H1 (cell line): ENCODE measurements at regions not wholly inside any gene's neighbourhood (a gene's known extent, or its start where the extent isn't known, plus 50 kb on each side); places are given as distances from the start of the nearest gene placed in this dataset.

Source experiments
- CTCF ChIA-PET: fragments of 300-600 bp; sonication (Branson Sonifier 250); formaldehyde crosslinking; loops from one replicate; lab custom pipeline; 2021; ENCODE audit not compliant: partially characterized antibody; lab: Charles Lee
- POLR2A ChIA-PET: fragments of 300-600 bp; sonication (Branson Sonifier 250); formaldehyde crosslinking; loops from one replicate; lab custom pipeline; 2021; ENCODE audit warnings: inconsistent platforms; ENCODE audit not compliant: partially characterized antibody; lab: Charles Lee
- DNase-seq, 2 experiments: peaks; one replicate each; pipeline versions ENCODE4 v3.0.0 to v3.0.0-alpha.2; 2010 to 2022; ENCODE audit warnings: low spot score in 2 of 2, low read depth in 1 of 2, mixed read lengths in 1 of 2
- FAIRE-seq: peaks from 2 replicates; lab custom pipeline; 2011; peaks lifted over from hg19 to GRCh38; lab: Jason Lieb, UNC
- H2AFZ ChIP-seq: 2 replicates; pipeline ENCODE4 v1.8.1; 2012; ENCODE audit warnings: low read length, inconsistent platforms
- H2AK5ac ChIP-seq: 2 replicates; pipeline ENCODE4 v1.6.1; 2013; ENCODE audit warnings: low read depth, low read length
- H2BK120ac ChIP-seq: replicated peaks from 2 replicates; pipeline ENCODE3; 2013; ENCODE audit warnings: low read depth, low read length, inconsistent platforms
- H2BK12ac ChIP-seq: 2 replicates; pipeline ENCODE4 v1.6.1; 2013; ENCODE audit warnings: low read depth, low read length
- H2BK15ac ChIP-seq: 2 replicates; pipeline ENCODE4 v1.6.1; 2013; ENCODE audit warnings: low read length
- H2BK20ac ChIP-seq: 2 replicates; pipeline ENCODE4 v1.6.1; 2013; ENCODE audit warnings: low read length
- H2BK5ac ChIP-seq: 2 replicates; pipeline ENCODE4 v1.6.1; 2013; ENCODE audit warnings: low read depth, low read length
- H3K14ac ChIP-seq: 2 replicates; pipeline ENCODE4 v1.6.1; 2013; ENCODE audit warnings: inconsistent platforms; ENCODE audit not compliant: insufficient read length
- H3K18ac ChIP-seq: 2 replicates; pipeline ENCODE4 v1.6.1; 2013; ENCODE audit warnings: low read length; ENCODE audit errors: extremely low read depth
- H3K23ac ChIP-seq: 2 replicates; pipeline ENCODE4 v1.6.1; 2013; ENCODE audit warnings: inconsistent platforms; ENCODE audit not compliant: insufficient read length
- H3K23me2 ChIP-seq: 2 replicates; pipeline ENCODE4 v1.6.1; 2013; ENCODE audit warnings: low read depth, low read length
- H3K27ac ChIP-seq: 2 replicates; pipeline ENCODE4 v1.6.1; 2011; ENCODE audit warnings: low read depth, low read length, inconsistent platforms
- H3K27me3 ChIP-seq, 4 experiments: replicated peaks in 1 of 4; 1 replicate in 1 of 4; 2 replicates in 3 of 4; pipeline versions ENCODE4 v1.6.1 to v1.8.1; 2011 to 2013; ENCODE audit warnings: low read length in 3 of 4, mild to moderate bottlenecking in 3 of 4, inconsistent platforms in 2 of 4, mixed read lengths in 2 of 4, moderate library complexity in 1 of 4; ENCODE audit not compliant: control insufficient read depth in 3 of 4, insufficient read depth in 3 of 4; ENCODE audit errors: extremely low read depth in 1 of 4
- H3K36me3 ChIP-seq, 4 experiments: 2 replicates each; pipeline versions ENCODE4 v1.6.1 to v1.8.1; 2011 to 2013; ENCODE audit warnings: mild to moderate bottlenecking in 4 of 4, low read length in 3 of 4, moderate library complexity in 2 of 4, control low read depth in 1 of 4, inconsistent platforms in 1 of 4; ENCODE audit not compliant: insufficient read depth in 4 of 4, control insufficient read depth in 2 of 4
- H3K4ac ChIP-seq: replicated peaks from 2 replicates; pipeline ENCODE3; 2013; ENCODE audit warnings: low read length, low read depth, mixed read lengths, inconsistent platforms; ENCODE audit not compliant: insufficient read length
- H3K4me1 ChIP-seq, 4 experiments: replicated peaks in 1 of 4; 1 replicate in 1 of 4; 2 replicates in 3 of 4; pipeline versions ENCODE4 v1.6.1 to v1.8.1; 2011 to 2013; ENCODE audit warnings: low read length in 3 of 4, inconsistent platforms in 2 of 4, mixed read lengths in 1 of 4; ENCODE audit not compliant: insufficient read depth in 4 of 4, control insufficient read depth in 3 of 4
- H3K4me2 ChIP-seq, 2 experiments: 2 replicates each; pipeline versions ENCODE4 v1.6.1 to v1.8.1; 2011 to 2013; ENCODE audit warnings: low read depth in 2 of 2, low read length in 2 of 2, control low read depth in 1 of 2, inconsistent platforms in 1 of 2, mild to moderate bottlenecking in 1 of 2; ENCODE audit not compliant: insufficient read depth in 1 of 2
- H3K4me3 ChIP-seq, 4 experiments: fragments of 200-600, 300-600 bp in 1 of 4; sonication (generic), shearing (Covaris generic), sonication (Bioruptor Twin) in 1 of 4; 2 replicates each; pipeline versions ENCODE4 v1.5.1 to v1.8.1; 2011 to 2016; ENCODE audit warnings: low read length in 4 of 4, low read depth in 3 of 4, control low read depth in 2 of 4, inconsistent platforms in 2 of 4, mild to moderate bottlenecking in 2 of 4, mixed read lengths in 1 of 4, moderate library complexity in 1 of 4; ENCODE audit not compliant: insufficient read depth in 2 of 4; ENCODE audit errors: extremely low read depth in 1 of 4
- H3K56ac ChIP-seq: replicated peaks from 2 replicates; pipeline ENCODE3; 2013; ENCODE audit warnings: low read depth, mild to moderate bottlenecking, mixed read lengths, low read length, inconsistent platforms; ENCODE audit not compliant: insufficient read length
- H3K79me1 ChIP-seq: 2 replicates; pipeline ENCODE4 v1.6.1; 2013; ENCODE audit warnings: low read depth, low read length, control low read depth
- H3K79me2 ChIP-seq, 2 experiments: 2 replicates each; pipeline versions ENCODE4 v1.6.1 to v1.8.1; 2012 to 2013; ENCODE audit warnings: low read length in 2 of 2, mild to moderate bottlenecking in 2 of 2, inconsistent platforms in 1 of 2; ENCODE audit not compliant: insufficient read depth in 2 of 2, control insufficient read depth in 1 of 2
- H3K9ac ChIP-seq, 4 experiments: replicated peaks in 1 of 4; 1 replicate in 1 of 4; 2 replicates in 3 of 4; pipeline versions ENCODE4 v1.6.1 to v1.8.1; 2011 to 2013; ENCODE audit warnings: low read depth in 3 of 4, low read length in 3 of 4, control low read depth in 2 of 4, mild to moderate bottlenecking in 2 of 4, moderate library complexity in 2 of 4, inconsistent platforms in 1 of 4; ENCODE audit errors: extremely low read depth in 1 of 4
- H3K9me3 ChIP-seq, 2 experiments: 2 replicates each; pipeline versions ENCODE4 v1.6.1 to v1.8.1; 2012 to 2013; ENCODE audit warnings: mild to moderate bottlenecking in 2 of 2, moderate library complexity in 2 of 2, control low read depth in 1 of 2, inconsistent platforms in 1 of 2, low read depth in 1 of 2, low read length in 1 of 2, mixed read lengths in 1 of 2; ENCODE audit not compliant: insufficient read depth in 2 of 2
- H4K20me1 ChIP-seq, 2 experiments: replicated peaks in 1 of 2; 2 replicates each; pipeline versions ENCODE3 to v1.8.1; 2011 to 2013; ENCODE audit warnings: inconsistent platforms in 2 of 2, low read length in 2 of 2, mild to moderate bottlenecking in 1 of 2; ENCODE audit not compliant: insufficient read depth in 2 of 2, control insufficient read depth in 1 of 2
- H4K5ac ChIP-seq: 2 replicates; pipeline ENCODE4 v1.6.1; 2013; ENCODE audit warnings: low read length, low read depth, mixed read lengths, inconsistent platforms; ENCODE audit not compliant: insufficient read length
- H4K8ac ChIP-seq: 2 replicates; pipeline ENCODE4 v1.8.0; 2013; ENCODE audit warnings: mild to moderate bottlenecking, moderate library complexity, low read length, inconsistent platforms; ENCODE audit not compliant: insufficient read depth; ENCODE audit errors: extremely low read depth
- H4K91ac ChIP-seq: replicated peaks from 2 replicates; pipeline ENCODE3; 2013; ENCODE audit warnings: low read length, mixed read lengths, inconsistent platforms; ENCODE audit not compliant: insufficient read length
- CTBP2 ChIP-seq: IDR thresholded peaks from 2 replicates; pipeline ENCODE4 v1.7.0; 2011; ENCODE audit warnings: borderline replicate concordance, mild to moderate bottlenecking, moderate library complexity, mixed read lengths, low read length; ENCODE audit not compliant: insufficient read depth, insufficient read length
- JUND ChIP-seq: IDR thresholded peaks from 2 replicates; pipeline ENCODE4 v1.6.1; 2011; ENCODE audit warnings: mild to moderate bottlenecking, improper control_type of control experiment, low read length
- WGBS, 2 experiments: shearing (Covaris generic) in 1 of 2; methylation state at CpG; one replicate each; pipeline versions ENCODE4 v1.1.6 to v1.1.7; 2013 to 2015; ENCODE audit warnings: low lambda C conversion rate in 2 of 2, mixed read lengths in 2 of 2, inconsistent platforms in 1 of 2, low coverage in 1 of 2, missing lambda C conversion rate in 1 of 2; ENCODE audit not compliant: insufficient replicate concordance in 2 of 2, insufficient coverage in 1 of 2, insufficient read length in 1 of 2; ENCODE audit errors: extremely low coverage in 1 of 2, missing lambda C conversion rate in 1 of 2; 5-methylcytosine and 5-hydroxymethylcytosine counted together

- H2BK5ac ChIP-seq: no peak overlapping the region
These were observed 77.8 kb upstream of the ABI1 start for GRCh38 chr10:26938578-26938977.

More at GRCh38 chr10:26938578-26938977, 77.8 kb upstream of the ABI1 start:
- peak; percentile 75 for FAIRE-seq
- H2BK120ac ChIP-seq: no peak overlapping the region
- H2AK5ac ChIP-seq: no peak overlapping the region
- H3K79me2 ChIP-seq: no peaks in the 10 kb centered on the region
- no peak overlapping the region for H2BK20ac ChIP-seq
- H4K20me1 ChIP-seq: peaks cover 0 to 2% of the 10 kb centered on the region in 2 experiments
- no peaks in the 10 kb centered on the region for H3K9me3 ChIP-seq
- H4K5ac ChIP-seq: no peak overlapping the region
- no peak overlapping the region for H4K91ac ChIP-seq
- no peak overlapping the region for H3K18ac ChIP-seq
- no peak overlapping the region for H2BK15ac ChIP-seq
- H3K56ac ChIP-seq: no peak overlapping the region
- H3K27ac ChIP-seq: 0 out of 2 replicates have a peak overlapping the region, but pooled peaks have one; percentile 10
- H3K23ac ChIP-seq: no peak overlapping the region
- no peak overlapping the region for H3K9ac ChIP-seq
- H4K8ac ChIP-seq: no peak overlapping the region
- H3K4me1 ChIP-seq: no peaks in the 10 kb centered on the region; a peak in 1 of 7 replicates
- no peak overlapping the region for H3K4me2 ChIP-seq
- no peaks in the 10 kb centered on the region for H3K79me1 ChIP-seq
- POLR2A ChIA-PET: no interaction called here
- H2BK12ac ChIP-seq: no peak overlapping the region
- no peaks in the 10 kb centered on the region for H3K23me2 ChIP-seq
- WGBS, 2 experiments: 86% methylated on average over 4 of the region's 4 CpGs; no CpG with 5 or more reads in 1 of the 2 experiments
- CTCF ChIA-PET: no interaction called here
- no peak overlapping the region for H3K4me3 ChIP-seq
- H3K27me3 ChIP-seq: no peaks in the 10 kb centered on the region
- no peak for DNase-seq
- H2AFZ ChIP-seq: peak overlapping the region; percentile 69; the same call in 1 of the 2 replicates
- no peak overlapping the region for H3K14ac ChIP-seq
- peak; percentile 51; the same call in 1 of the 2 replicates for TF ChIP-seq JUND
- no peak for TF ChIP-seq CTBP2
- TF ChIP-seq, all 59 proteins: peak for 1
- Histone ChIP-seq H3K36me3 (no peaks in the 10 kb centered on the region), H3K4ac (no peak overlapping the region)
